ENCODE measurements at regions not wholly inside any gene's neighbourhood (a gene's known extent, or its start where the extent isn't known, plus 50 kb on each side); places are given as distances from the start of the nearest gene placed in this dataset.

GRCh38 chr9:26373616-26374015 lies 519.0 kb downstream of the CAAP1 start:
- H3K4me1 Mint-ChIP-seq = no peaks in the 10 kb centered on the region
- DNase-seq (ENCODE audit: low spot score) = no peak
- CTCF ChIA-PET = interaction anchor here (1.5 kb wide), 1 partner anchor 129 kb away, joined by 4 read pairs; no protein-coding TSS in a partner anchor
- no peak for ATAC-seq
- no peaks in the 10 kb centered on the region for H3K36me3 Mint-ChIP-seq
- H3K27ac Mint-ChIP-seq = no peak overlapping the region
- no peaks in the 10 kb centered on the region for H3K27me3 Mint-ChIP-seq (ENCODE audit: low read depth)
- no peak overlapping the region for H3K4me3 Mint-ChIP-seq
- peaks cover 9% of the 10 kb centered on the region for H3K9me3 Mint-ChIP-seq
- POLR2A ChIA-PET = interaction anchor here (1.1 kb wide), 1 partner anchor 167 kb away, joined by 3 read pairs; no protein-coding TSS in a partner anchor
- no peak for TF ChIP-seq AFF4 (CRISPR knock-in tag; IDR thresholded peaks at IDR 0.05; ENCODE audit: borderline replicate concordance)
- TF ChIP-seq ZNF317 (CRISPR knock-in tag; IDR thresholded peaks at IDR 0.05; ENCODE audit: borderline replicate concordance, low read depth) = no peak
- TF ChIP-seq TEAD1 (CRISPR knock-in tag; IDR thresholded peaks at IDR 0.05) = no peak
- no peak for TF ChIP-seq TP53 (CRISPR knock-in tag; IDR thresholded peaks at IDR 0.05)
- TF ChIP-seq SMAD3 (CRISPR knock-in tag; IDR thresholded peaks at IDR 0.05; ENCODE audit: borderline replicate concordance) = no peak
- no peak for TF ChIP-seq ZNF281 (CRISPR knock-in tag; IDR thresholded peaks at IDR 0.05)
- no peak for TF ChIP-seq CTCF (IDR thresholded peaks at IDR 0.05)
- TF ChIP-seq ZNF416 (CRISPR knock-in tag; IDR thresholded peaks at IDR 0.05) = no peak
- TF ChIP-seq TEAD4 (CRISPR knock-in tag; IDR thresholded peaks at IDR 0.05) = no peak
- no peak for TF ChIP-seq E2F1 (CRISPR knock-in tag; IDR thresholded peaks at IDR 0.05)
- TF ChIP-seq ZNF232 (CRISPR knock-in tag; IDR thresholded peaks at IDR 0.05) = no peak
- TF ChIP-seq NR1H2 (CRISPR knock-in tag; IDR thresholded peaks at IDR 0.05) = no peak

GRCh38 chr9:26371236-26371635 lies 521.4 kb downstream of the CAAP1 start:
- ATAC-seq (no peak), DNase-seq (ENCODE audit: low spot score) (no peak)
- no peak overlapping the region for H3K27ac Mint-ChIP-seq
- no peak overlapping the region for H3K4me3 Mint-ChIP-seq
- ChIA-PET POLR2A (no interaction called here), CTCF (no interaction called here)
- H3K4me1 Mint-ChIP-seq = no peaks in the 10 kb centered on the region
- TF ChIP-seq HMGXB4 (CRISPR knock-in tag; IDR thresholded peaks at IDR 0.05) (no peak), RELA (CRISPR knock-in tag; IDR thresholded peaks at IDR 0.05; ENCODE audit: borderline replicate concordance) (no peak), ZNF232 (CRISPR knock-in tag; IDR thresholded peaks at IDR 0.05) (no peak), PRDM15 (CRISPR knock-in tag; IDR thresholded peaks at IDR 0.05) (no peak), ZNF219 (CRISPR knock-in tag; IDR thresholded peaks at IDR 0.05; ENCODE audit: borderline replicate concordance) (no peak), FOXK1 (CRISPR knock-in tag; IDR thresholded peaks at IDR 0.05) (no peak), PREB (CRISPR knock-in tag; IDR thresholded peaks at IDR 0.05; ENCODE audit: borderline replicate concordance) (no peak)
- H3K9me3 Mint-ChIP-seq = no peaks in the 10 kb centered on the region
- no peaks in the 10 kb centered on the region for H3K27me3 Mint-ChIP-seq (ENCODE audit: low read depth)
- no peaks in the 10 kb centered on the region for H3K36me3 Mint-ChIP-seq
